ENCODE measurements at regions not wholly inside any gene's neighbourhood (a gene's known extent, or its start where the extent isn't known, plus 50 kb on each side); places are given as distances from the start of the nearest gene placed in this dataset.

DNA sequence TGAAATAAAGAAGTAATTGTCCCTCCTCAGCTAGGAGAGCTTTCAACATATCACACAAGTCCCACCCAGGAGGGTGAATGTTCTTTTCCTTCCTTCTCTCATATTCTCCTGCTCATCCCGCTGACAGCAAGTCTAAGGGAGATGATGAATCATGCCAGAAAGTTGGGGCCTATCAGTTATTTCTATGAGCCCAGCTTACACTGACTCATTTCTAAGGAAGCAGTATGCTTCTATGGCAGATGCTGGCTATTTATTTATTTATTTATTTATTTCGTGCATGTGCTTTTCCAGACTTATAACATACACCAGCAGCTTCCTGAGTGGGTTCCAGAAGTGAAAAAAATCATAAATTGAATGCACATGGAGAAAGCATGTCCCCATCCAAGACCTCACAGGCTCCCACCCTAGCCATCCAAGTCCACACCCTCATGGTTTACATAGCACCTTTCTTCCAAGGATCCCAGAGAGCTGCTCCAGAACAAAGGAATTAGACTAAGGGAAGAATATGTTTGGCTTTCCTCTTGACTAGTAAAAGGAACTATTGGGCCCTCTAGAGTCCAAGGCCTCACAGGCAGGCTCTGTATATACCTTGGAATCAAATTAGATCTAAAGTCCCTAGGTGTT lies 1074.2 kb upstream of the ZEB2 start:
- FAIRE-seq = no peak

DNA sequence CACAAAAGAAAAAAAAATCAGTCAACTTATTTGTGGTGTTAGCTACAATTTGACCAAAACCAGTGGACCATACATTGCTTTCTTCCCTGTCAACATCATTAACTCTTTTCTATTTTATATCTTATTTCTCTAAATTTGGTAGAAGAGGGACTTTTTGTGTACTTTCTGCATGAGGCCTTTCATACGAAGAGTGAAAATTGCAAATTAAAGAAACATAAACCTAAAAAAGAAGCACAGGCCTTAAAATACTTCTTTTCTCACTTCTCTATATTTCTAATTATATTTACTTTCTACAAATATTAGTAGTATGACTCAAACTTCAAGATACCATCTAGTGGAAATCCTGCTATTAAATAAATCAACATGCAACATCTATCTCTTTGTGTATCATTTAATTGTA lies 1073.4 kb upstream of the ZEB2 start:
- FAIRE-seq = no peak

DNA sequence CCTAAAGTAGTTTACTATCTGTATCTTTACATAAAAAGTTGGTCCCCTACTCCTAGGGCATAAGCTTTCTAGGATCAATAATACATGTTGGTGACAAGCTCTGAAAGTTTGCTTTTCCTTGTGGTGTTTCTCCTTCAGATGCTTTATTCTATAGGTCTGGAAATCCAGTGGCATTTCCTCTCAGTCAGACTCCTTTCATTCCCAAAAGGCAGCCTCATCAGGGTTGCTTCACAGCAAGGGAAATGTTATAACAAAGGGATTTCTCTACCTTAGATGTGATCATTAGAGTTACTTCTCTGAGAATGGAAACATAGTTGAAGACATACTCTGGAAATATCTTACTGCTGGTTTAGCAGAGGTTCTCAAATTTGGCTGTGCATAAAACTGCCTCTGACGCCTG lies 1072.4 kb upstream of the ZEB2 start:
- FAIRE-seq = no peak

DNA sequence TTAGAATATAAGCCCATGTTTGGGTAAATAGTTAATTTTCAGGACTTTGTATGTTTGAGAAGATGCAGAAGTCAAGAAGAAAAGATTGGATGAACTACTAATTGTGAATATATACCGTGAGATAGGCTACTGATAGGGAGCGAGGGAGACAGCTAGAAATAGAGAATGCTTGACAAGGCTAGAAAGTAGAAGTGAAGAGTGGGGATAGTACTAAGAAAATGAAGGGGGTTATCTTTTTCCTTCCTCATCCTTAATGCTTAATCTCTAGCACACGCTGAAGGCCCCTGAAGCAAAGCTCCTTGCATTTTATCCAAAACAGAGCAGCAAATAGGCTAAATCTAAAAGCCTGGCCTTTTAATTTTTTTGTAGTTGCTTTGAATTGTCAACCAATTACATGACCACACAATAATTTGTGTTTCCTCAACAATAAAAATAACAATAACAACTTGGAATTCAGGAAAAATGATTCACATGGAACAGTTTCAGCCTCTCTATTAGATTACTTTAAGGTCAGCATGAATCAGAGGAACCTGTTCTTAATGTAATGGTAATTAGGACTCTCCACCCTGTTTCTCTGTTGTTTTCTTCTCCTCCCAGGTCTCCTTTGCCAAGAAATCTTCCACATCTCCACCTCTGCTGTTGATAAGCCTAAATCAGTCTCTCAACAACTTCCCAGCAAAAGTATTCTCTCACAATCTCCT lies 1071.3 kb upstream of the ZEB2 start:
- no peak for FAIRE-seq

DNA sequence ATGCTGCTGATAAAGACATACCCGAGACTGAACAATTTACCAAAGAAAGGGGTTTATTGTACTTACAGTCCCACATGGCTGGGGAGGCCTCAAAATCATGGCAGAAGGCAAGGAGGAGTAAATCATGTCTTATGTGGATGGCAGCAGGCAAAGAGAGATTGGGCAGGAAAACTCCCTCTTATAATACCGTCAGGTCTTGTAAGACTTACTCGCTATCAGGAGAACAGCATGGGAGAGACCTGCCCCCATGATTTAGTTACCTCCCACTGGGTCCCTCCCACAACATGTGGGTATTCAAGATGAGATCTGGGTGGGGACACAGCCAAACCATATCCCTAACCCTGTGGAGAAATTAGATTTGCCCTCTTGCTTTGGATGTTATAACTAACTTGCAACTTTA lies 1068.0 kb upstream of the ZEB2 start:
- FAIRE-seq = no peak

DNA sequence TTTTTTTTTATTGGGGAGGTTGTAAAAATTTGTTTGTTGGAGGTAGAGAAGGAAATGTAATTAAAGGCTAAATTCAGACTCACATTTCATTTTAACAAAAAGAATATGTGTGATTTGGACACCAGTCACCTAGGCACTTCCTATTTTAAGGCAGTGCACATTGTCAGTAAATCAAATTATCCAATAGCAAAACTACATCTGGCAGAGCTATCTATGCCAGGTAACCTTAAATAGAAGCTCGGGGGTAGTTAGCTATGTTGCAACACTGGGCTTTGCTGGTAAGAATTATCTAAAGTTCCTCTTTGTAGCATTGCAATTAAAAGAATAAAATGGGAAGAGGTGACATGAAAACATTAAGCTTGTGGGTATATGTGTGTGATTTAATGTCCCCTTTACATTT lies 1064.4 kb upstream of the ZEB2 start:
- no peak for FAIRE-seq

DNA sequence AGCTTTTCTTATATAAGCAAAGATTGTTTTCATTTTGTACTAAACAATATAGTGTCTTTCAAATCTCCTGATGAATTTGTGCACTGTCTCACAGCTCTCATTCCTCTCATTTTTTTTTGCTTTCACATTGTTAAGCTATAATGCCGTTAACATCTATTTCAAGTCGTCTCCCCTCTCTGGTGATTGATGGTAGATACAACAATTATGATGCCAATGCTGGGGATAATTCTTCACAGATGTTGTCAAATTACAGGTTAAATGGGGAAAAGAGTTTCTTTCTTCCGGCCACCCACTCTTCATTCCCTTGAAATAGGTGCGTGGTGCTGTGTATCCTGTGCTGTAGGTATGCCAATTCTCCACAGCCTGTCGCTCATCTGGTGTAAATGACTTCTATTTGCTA lies 1053.7 kb upstream of the ZEB2 start:
- FAIRE-seq = no peak

DNA sequence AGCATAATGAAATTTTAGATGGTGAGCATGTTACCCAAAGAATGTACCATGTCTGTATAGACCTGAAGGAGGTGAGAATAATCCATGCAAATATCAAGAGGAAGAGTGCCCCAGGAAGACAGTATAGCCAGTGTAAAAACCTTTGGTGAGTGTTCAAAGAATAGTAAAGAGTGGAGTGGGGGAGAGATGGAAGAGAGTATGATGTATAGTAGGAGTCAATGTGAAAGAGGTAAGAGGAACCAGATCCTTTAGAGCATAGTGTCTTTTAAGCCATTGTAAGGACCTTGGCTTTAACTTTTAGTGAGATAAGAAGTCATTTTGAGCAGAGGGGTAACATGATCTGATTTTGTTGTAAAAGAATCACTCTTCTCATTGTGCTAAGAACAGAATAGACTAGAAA lies 1052.3 kb upstream of the ZEB2 start:
- FAIRE-seq = no peak

DNA sequence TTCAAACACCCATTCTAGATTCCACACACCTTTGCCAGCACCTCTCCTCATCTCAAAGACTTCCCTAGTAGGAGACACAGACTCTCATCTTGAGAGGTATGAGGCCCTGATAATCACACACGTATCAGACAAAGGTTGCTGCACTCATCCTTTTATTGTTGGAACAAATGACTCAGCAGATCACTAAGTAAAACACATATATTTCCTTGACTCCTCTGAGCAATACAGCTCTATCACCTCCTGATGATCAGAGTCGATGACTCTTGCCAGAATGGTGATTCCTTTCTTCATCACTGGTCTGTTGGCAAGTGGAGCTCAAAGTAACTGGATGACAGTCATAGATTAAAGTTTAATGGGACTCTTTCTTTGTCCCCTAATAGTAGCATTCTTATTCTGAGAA lies 1049.2 kb upstream of the ZEB2 start:
- no peak for FAIRE-seq

DNA sequence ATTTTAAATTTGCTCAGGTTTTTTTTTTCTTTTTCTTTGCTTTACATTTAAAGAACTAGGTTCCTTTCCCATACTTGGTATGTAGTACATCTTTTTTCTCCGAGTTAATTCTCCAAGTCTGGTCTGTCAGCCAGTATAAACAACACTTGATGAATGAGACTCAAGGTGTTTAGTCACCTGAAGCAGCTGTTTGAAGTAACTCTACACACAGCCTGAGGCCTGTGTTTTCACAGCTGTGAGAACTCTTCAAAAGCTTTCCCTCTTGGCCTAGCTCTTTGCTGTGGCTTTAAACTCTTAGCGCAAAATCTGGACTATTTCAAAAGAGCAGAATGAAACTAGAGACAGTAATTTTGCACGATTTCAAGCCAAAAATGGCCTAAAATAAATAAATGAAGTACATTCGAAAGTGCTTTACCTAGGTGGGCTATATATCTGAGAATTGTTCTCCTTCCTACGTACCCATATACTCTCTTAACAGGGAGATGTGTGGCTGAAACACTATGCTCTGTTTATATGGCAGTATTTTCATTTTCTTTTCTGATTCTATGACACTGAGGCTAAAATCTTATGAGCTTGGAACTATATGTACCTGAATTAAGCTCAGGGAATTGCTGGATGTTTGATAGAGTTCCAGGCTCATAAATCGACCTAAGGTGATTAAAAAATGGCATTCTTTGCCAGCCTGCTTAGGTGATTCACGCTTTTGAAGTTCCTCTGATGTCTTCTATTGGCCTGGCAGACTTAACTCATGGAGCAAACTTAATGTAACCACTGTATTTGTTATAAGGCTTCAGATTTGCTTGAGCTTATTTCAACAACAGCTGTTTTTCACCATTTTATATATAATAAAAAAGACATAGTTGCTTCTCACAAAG lies 1044.1 kb upstream of the ZEB2 start:
- no peak for FAIRE-seq

DNA sequence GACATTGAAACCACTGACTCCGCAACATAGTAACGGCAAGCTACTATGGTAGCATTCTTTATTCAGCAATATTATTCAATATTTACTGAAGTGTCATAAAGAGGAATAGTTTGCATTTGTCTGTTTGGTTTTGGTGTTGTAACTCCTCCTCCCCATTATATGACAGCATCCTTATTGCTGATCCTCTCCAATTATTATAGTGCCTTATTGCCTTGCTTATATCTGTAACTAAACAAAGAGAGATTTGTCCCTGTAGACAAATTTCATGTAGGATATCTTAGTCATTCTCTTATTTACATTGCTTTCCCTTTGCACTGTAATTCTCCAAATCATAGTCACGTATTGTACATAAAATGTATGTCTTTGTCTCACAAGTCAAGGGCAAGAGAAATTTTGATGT lies 1041.2 kb upstream of the ZEB2 start:
- no peak for FAIRE-seq

DNA sequence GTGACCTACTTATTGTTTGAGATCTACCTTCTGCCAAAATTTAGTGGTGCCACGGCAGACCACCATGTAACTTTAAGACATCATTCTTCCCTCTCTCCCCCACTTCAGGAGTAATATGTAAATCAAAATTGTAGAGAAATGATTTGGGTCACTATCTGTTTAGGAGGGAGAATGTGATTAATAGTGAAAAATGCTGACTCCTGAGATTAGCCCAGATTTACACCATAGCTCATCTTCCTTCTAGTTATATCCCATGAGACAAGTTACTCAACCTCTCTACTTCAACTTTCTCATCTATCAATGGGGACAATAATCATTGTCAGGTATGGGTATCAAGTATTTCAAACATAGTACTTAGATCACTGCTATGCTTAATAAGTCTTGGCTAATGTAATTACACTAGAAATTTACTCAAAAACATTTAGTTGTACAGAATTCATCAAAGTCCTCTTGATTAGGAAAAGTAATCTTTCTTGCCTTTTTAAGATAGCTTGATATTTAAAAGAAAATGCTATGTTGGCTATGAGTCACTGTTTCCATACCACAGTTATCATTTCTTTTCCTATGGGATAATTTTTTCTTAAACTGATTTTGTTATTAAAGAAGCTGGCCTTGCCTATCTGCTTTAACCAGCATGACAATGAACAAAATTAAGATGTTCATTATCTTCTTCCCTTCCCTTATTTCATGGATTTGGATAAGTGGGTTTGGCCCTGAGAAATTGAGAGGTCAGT lies 1038.9 kb upstream of the ZEB2 start:
- FAIRE-seq = no peak

DNA sequence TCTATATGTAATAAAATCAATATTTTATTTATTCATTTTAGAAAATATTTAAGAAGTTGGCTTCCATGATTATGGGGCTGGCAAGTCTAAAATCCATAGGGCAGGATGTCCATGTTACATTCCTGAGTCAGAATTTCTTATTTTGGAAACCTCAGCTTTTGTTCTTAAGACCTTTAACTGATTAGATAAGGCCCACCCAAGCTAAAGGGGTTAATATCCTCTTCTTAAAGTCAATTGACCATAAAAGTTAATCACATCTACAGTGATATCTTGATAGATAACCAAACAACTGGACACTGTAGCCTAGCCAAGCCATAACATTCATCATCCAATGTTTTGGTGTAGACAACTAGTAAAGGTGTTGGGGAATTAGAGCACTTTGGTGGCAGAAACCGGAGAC lies 1035.4 kb upstream of the ZEB2 start:
- FAIRE-seq = no peak

DNA sequence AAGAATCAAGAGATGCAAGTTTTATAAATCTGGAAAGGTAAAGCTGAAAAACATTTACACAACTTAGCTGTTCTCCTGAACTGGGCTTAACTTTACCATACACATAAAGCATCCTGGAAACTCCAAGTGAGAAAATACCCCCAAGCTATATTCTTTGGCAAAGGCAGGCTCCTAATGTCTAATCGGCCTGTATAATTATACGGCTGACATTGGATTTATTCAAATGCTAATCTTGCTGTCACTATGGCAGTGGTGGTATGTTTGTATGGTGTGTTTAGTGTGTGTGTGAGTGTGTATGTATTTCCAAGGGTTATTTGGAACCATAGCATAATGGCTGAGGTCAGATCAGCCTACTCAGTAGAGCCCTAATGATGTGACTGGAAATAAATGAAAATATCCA lies 1031.8 kb upstream of the ZEB2 start:
- no peak for FAIRE-seq

DNA sequence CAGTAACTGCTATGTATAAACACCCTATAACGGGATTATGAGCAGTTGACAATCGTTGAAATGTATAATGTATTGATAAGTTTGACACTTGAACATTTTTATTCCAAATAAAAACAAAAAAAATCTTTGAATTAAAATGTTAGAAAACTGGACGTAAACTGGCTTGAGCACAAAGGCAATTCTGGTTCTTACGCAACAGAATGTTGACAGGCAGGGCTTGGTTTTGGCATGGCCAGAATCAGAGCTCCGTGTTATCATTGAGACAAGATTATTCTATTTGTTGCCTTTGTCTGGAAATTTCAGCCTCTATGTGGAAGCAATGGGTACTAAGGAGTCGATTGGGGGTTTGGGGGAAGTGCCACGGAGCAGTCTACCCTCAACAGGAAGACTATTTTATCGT lies 1028.6 kb upstream of the ZEB2 start:
- FAIRE-seq = no peak

DNA sequence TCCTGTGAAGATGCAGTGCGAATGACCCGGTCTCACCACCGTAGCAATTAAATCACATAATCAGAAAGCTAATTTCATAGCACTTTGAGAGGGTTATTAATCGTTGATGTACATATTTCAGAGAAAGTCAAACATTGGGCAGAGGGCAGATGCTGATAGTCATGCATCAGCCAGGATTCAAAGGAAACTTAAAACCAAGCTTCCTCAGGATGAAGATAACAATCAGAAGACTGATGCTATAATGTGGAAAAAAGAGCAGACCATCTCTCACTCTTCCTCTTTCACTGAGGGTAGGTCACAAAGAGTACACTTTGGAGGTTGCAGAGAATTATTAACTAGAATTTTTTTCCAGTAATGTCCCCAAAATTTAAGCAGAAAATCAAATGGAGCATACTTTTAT lies 1027.7 kb upstream of the ZEB2 start:
- FAIRE-seq = no peak

DNA sequence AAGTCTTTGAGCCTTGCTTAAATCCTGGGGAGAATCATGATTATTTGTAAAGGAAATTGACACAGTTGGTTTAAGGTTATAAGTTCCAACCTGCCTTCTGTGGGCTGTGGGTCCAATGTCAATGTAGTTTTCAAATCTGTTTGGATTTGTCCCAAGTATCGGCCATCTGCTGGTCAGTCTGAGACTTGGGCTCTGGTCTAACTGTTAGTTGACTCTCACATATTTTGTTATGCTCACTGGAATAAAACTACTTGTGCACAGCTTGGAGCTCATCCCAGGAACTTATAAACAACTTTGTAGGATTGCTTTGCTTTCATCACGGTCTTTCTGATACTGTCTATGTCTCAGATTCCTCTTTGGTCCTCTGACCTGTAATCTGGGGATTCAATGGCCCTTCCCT lies 1026.2 kb upstream of the ZEB2 start:
- FAIRE-seq = no peak

DNA sequence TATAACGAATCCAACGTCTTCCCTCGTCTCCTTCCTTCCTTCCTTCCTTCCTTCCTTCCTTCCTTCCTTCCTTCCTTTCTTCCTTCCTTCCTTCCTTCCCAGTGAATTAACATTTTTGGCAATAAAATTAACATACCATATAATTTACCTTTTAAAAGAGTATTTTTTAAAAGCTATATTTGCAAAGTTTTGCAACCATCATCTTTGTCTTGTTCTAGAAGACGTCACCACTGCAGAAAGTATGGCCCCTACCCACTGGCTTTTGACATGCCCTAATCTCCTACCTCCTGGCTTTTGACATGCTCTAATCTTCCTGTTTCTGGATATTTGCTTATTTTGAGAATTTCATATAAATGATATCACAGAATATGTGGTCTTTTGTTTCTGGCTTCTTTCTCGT lies 1023.9 kb upstream of the ZEB2 start:
- FAIRE-seq = no peak

DNA sequence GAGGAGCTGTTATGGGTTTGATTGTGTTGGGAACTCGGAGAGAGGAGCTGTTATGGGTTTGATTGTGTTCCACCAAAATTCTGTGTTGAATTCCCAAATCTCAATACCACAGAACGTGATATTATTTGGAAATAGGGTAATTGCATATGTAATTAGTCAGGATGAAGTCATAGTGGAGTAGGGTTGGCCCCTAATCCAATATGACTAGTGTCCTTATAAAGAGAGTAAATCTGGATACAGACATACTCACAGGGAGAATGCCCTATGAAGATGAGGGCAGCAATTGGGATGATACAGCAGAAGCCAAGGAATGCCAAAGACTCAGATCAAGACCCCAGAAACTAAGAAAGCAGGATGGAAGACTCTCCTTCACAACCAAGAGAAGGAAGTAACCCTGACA lies 1023.2 kb upstream of the ZEB2 start:
- FAIRE-seq = no peak

DNA sequence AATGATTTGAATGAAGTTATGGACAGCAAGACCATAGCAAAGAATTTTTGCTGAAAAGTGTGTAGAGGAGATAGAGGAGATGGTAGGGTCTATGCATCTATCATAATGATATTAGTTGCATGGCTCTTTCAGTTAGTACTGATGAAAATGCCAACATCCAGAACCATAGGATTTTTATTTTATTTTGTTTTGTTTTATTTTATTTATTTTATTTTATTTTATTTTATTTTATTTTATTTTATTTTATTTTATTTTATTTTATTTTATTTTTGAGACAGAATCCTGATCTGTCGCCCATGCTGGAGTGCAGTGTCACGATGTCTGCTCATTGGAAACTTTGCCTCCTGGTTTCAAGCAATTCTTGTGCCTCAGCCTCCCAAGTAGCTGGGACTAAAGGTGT lies 1021.1 kb upstream of the ZEB2 start:
- no peak for FAIRE-seq

DNA sequence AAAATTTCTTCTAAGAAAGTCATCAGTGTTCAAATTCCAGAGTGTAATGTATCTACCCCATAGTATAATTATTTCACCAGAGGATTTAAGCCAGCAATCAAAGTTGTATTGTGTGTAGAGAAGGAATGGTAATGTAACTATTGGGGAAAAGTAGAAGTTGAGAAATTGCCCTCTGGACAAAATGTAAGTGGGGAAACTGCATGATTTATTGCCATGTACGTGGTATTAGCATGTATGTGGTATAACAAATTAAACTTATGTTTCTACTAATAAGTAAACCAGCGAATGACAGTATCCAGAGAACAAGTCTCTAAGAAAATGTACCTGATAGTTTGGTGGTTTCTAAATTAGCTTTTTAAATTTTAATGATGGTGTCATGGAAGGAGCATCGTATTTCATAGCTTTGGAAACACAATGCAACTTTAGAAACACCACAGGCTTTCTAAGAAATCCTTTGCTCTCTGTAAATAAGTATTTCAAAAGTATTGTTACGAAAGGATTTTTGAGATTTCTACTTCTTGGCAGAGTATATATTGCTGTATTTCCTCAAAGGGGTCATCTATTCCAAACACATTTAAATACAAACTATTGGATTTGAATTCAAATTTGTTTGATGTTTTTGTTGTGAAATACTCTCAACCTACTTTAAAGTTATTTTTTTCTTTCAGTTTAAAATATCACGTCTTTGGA lies 1018.9 kb upstream of the ZEB2 start:
- FAIRE-seq = no peak

DNA sequence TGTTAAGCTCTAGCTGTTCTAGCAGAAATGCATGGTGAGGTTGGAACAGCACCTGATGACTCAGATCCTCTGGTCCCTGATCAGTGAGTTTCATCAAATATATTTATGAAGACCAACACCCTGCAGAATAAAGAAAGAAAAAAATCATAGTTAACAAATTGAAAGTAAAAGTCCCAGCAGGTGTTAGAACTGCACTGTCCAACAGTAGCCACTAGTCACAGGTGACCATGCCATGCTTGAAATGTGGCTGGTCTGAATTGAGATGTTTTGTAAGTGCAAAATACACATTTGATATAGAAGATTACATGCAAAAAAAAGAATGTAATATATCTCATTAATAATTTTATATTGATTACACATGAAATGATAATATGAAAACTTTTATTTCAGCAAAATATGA lies 1010.7 kb upstream of the ZEB2 start:
- FAIRE-seq = no peak

DNA sequence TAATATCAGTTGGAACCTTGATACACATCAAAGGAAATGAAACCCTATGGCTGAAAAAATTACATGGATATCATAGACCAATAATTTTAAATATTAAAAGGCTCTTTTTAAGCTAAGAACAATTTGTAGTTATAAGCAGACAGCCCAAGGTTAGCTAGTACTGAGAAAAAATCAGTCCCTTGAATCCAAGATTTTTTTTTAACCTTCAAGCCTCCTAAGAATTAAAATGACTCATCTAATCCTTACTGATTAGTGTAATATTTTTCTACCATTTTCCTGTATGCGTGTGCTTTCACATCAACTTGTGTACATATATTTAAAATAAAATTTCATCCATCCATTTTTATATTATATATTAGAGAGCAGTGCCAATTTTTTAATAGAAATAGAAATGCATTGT lies 1004.9 kb upstream of the ZEB2 start:
- no peak for FAIRE-seq

All from G401.6 (cell line).